ENCODE measurements at regions not wholly inside any gene's neighbourhood (a gene's known extent, or its start where the extent isn't known, plus 50 kb on each side); places are given as distances from the start of the nearest gene placed in this dataset.
"Not testable (repeated sequence)": the region's sequence is repeated elsewhere in the genome, so short reads cannot be mapped to it uniquely, and the experiment has no call there.

DNA sequence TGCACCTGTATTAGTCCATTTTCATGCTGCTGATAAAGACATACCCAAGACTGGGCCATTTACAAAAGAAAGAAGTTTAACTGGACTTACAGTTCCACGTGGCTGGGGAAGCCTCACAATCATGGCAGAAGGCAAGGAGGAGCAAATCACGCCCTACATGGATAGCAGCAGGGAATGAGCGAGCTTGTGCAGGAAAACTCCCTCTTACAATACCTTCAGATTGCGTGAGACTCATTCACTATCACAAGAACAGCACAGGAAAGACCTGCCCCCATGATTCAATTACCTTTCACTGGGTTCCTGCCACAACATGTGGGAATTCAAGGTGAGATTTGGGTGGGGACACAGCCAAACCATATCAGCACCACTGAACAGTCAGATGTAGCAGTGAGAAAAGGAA, 137.4 kb downstream of the DACT1 start:
- TF ChIP-seq, protein P1, sequence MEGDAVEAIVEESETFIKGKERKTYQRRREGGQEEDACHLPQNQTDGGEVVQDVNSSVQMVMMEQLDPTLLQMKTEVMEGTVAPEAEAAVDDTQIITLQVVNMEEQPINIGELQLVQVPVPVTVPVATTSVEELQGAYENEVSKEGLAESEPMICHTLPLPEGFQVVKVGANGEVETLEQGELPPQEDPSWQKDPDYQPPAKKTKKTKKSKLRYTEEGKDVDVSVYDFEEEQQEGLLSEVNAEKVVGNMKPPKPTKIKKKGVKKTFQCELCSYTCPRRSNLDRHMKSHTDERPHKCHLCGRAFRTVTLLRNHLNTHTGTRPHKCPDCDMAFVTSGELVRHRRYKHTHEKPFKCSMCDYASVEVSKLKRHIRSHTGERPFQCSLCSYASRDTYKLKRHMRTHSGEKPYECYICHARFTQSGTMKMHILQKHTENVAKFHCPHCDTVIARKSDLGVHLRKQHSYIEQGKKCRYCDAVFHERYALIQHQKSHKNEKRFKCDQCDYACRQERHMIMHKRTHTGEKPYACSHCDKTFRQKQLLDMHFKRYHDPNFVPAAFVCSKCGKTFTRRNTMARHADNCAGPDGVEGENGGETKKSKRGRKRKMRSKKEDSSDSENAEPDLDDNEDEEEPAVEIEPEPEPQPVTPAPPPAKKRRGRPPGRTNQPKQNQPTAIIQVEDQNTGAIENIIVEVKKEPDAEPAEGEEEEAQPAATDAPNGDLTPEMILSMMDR (IDR thresholded peaks at IDR 0.05): not testable (repeated sequence)
- TF ChIP-seq, protein P2, sequence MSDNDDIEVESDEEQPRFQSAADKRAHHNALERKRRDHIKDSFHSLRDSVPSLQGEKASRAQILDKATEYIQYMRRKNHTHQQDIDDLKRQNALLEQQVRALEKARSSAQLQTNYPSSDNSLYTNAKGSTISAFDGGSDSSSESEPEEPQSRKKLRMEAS (IDR thresholded peaks at IDR 0.05; ENCODE audit: low read depth): not testable (repeated sequence)
